ENCODE measurements at regions not wholly inside any gene's neighbourhood (a gene's known extent, or its start where the extent isn't known, plus 50 kb on each side); places are given as distances from the start of the nearest gene placed in this dataset.

DNA sequence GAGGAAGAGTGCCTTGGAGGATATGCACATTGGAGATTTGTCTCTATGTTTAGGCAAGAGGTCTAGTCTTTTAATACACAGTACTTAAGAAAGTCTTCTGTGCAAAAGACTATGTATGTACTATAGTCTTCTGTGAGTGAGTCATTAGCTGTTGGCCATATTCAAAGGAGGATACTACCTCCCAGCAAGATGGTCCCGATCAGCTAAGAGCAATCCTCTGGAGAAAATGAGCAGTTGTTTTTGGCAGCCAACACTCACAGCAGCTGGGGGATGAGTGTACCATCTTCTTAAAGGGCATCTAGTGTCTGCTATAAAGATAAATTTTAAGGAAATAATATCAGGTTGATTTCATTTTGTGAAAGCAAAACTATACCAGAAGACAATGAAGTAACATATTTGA lies 487.8 kb downstream of the KCTD12 start:
- H3K4me1 ChIP-seq (ENCODE audit: control insufficient read depth, extremely low read depth, insufficient read depth, low read length), result no peaks in the 10 kb centered on the region
- TF ChIP-seq POLR2A (IDR thresholded peaks at IDR 0.05; ENCODE audit: low read depth, low read length) (no peak), JUN (IDR thresholded peaks at IDR 0.05; ENCODE audit: borderline replicate concordance, insufficient read depth, insufficient read length, low read depth) (no peak), POLR2AphosphoS5 (IDR thresholded peaks at IDR 0.05; ENCODE audit: insufficient read depth, low read depth, low read length) (no peak), EZH2 (IDR thresholded peaks at IDR 0.05; ENCODE audit: borderline replicate concordance, low read depth, low read length, severe bottlenecking) (no peak), GATA2 (IDR thresholded peaks at IDR 0.05; ENCODE audit: insufficient read depth, insufficient read length, low read depth, low read length) (no peak)
- no peak overlapping the region for H2AFZ ChIP-seq (ENCODE audit: low read depth, low read length)
- no peak overlapping the region for H3K4me3 ChIP-seq (replicated peaks in 1 of 3; ENCODE audit: insufficient read depth in 1 of 3, low read depth in 1 of 3, low read length in 3 of 3)
- intact Hi-C loops (cut with micrococcal nuclease), result no loop called here
- H3K27ac ChIP-seq (ENCODE audit: insufficient read depth, low read depth, low read length), result no peak overlapping the region
- H3K36me3 ChIP-seq (ENCODE audit: control insufficient read depth in 2 of 2, extremely low read depth in 1 of 2, insufficient read depth in 2 of 2, low read length in 2 of 2), result no peaks in the 10 kb centered on the region
- H3K9me3 ChIP-seq (replicated peaks; ENCODE audit: control insufficient read depth, insufficient read depth, low read length), result no peaks in the 10 kb centered on the region
- no peaks in the 10 kb centered on the region for H3K79me2 ChIP-seq (ENCODE audit: control insufficient read depth, insufficient read depth, low read length)
- no peaks in the 10 kb centered on the region for H4K20me1 ChIP-seq (replicated peaks; ENCODE audit: control insufficient read depth, extremely low read depth, insufficient read depth, low read length)
- FAIRE-seq (no peak), DNase-seq (ENCODE audit: low read depth, low spot score) (no peak)
- no peaks in the 10 kb centered on the region for H3K9me1 ChIP-seq (replicated peaks; ENCODE audit: control insufficient read depth, extremely low read depth, insufficient read depth, low read length)
- BruUV-seq (replicated peaks), result no TSS peak
- ChIA-PET POLR2A (no interaction called here), CTCF (interaction anchor here (1.2 to 1.3 kb wide), 2 partner anchors 9 to 505 kb away, joined by 3 read pairs; no protein-coding TSS in a partner anchor)
- dilution Hi-C loops (cut with MboI; ENCODE audit: extremely low pct_ligation_motif_present, low sequenced_read_pairs), result no loop called here
- no peak overlapping the region for H3K4me2 ChIP-seq (ENCODE audit: insufficient read depth, low read length)
- H3K27me3 ChIP-seq (ENCODE audit: control insufficient read depth in 2 of 2, insufficient read depth in 2 of 2, low read length in 2 of 2), result no peaks in the 10 kb centered on the region
- H3K9ac ChIP-seq (replicated peaks; ENCODE audit: extremely low read depth, insufficient read depth, low read length), result no peak overlapping the region

DNA sequence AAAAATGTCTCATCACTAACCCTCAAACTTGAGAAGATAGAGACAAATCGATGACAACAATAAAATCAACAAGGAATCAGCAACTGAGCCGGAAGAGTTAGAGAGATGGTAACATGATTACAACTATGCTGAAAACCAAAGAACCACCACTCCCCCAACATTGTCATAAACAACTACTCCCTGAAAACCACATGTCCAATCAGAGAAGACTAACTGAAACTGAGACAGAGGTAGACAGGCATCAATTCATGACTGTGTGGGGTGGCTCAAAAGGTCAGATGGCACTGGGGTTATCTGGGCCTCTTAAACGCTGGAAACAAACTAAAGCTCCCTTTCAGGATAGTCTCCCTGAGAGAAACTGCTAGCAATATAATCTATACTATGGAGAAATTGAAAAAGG lies 488.8 kb downstream of the KCTD12 start:
- dilution Hi-C loops (cut with MboI; ENCODE audit: extremely low pct_ligation_motif_present, low sequenced_read_pairs) (no loop called here), intact Hi-C loops (cut with micrococcal nuclease) (no loop called here)
- Histone ChIP-seq H3K27ac (ENCODE audit: insufficient read depth, low read depth, low read length) (no peak overlapping the region), H3K9me1 (replicated peaks; ENCODE audit: control insufficient read depth, extremely low read depth, insufficient read depth, low read length) (no peaks in the 10 kb centered on the region), H3K36me3 (ENCODE audit: control insufficient read depth in 2 of 2, extremely low read depth in 1 of 2, insufficient read depth in 2 of 2, low read length in 2 of 2) (no peaks in the 10 kb centered on the region), H3K4me2 (ENCODE audit: insufficient read depth, low read length) (no peak overlapping the region), H2AFZ (ENCODE audit: low read depth, low read length) (no peak overlapping the region), H3K79me2 (ENCODE audit: control insufficient read depth, insufficient read depth, low read length) (no peaks in the 10 kb centered on the region), H3K9me3 (replicated peaks; ENCODE audit: control insufficient read depth, insufficient read depth, low read length) (no peaks in the 10 kb centered on the region), H4K20me1 (replicated peaks; ENCODE audit: control insufficient read depth, extremely low read depth, insufficient read depth, low read length) (no peaks in the 10 kb centered on the region), H3K9ac (replicated peaks; ENCODE audit: extremely low read depth, insufficient read depth, low read length) (no peak overlapping the region), H3K4me3 (replicated peaks in 1 of 3; ENCODE audit: insufficient read depth in 1 of 3, low read depth in 1 of 3, low read length in 3 of 3) (no peak overlapping the region), H3K27me3 (ENCODE audit: control insufficient read depth in 2 of 2, insufficient read depth in 2 of 2, low read length in 2 of 2) (no peaks in the 10 kb centered on the region), H3K4me1 (ENCODE audit: control insufficient read depth, extremely low read depth, insufficient read depth, low read length) (no peaks in the 10 kb centered on the region)
- BruUV-seq (replicated peaks), result no TSS peak
- DNase-seq (ENCODE audit: low read depth, low spot score) (no peak), FAIRE-seq (no peak)
- TF ChIP-seq FOS (IDR thresholded peaks at IDR 0.05; ENCODE audit: borderline replicate concordance, insufficient read depth, low read length), result no peak
- no peak for TF ChIP-seq POLR2AphosphoS5 (IDR thresholded peaks at IDR 0.05; ENCODE audit: insufficient read depth, low read depth, low read length)
- TF ChIP-seq, protein P1, sequence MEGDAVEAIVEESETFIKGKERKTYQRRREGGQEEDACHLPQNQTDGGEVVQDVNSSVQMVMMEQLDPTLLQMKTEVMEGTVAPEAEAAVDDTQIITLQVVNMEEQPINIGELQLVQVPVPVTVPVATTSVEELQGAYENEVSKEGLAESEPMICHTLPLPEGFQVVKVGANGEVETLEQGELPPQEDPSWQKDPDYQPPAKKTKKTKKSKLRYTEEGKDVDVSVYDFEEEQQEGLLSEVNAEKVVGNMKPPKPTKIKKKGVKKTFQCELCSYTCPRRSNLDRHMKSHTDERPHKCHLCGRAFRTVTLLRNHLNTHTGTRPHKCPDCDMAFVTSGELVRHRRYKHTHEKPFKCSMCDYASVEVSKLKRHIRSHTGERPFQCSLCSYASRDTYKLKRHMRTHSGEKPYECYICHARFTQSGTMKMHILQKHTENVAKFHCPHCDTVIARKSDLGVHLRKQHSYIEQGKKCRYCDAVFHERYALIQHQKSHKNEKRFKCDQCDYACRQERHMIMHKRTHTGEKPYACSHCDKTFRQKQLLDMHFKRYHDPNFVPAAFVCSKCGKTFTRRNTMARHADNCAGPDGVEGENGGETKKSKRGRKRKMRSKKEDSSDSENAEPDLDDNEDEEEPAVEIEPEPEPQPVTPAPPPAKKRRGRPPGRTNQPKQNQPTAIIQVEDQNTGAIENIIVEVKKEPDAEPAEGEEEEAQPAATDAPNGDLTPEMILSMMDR (IDR thresholded peaks at IDR 0.05; ENCODE audit: extremely low read depth in 1 of 2, insufficient read depth in 1 of 2, low read depth in 1 of 2, low read length in 2 of 2), result no peak
- TF ChIP-seq JUN (IDR thresholded peaks at IDR 0.05; ENCODE audit: borderline replicate concordance, insufficient read depth, insufficient read length, low read depth), result no peak
- TF ChIP-seq, protein P2, sequence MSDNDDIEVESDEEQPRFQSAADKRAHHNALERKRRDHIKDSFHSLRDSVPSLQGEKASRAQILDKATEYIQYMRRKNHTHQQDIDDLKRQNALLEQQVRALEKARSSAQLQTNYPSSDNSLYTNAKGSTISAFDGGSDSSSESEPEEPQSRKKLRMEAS (IDR thresholded peaks at IDR 0.05; ENCODE audit: insufficient read depth, insufficient read length), result no peak
- TF ChIP-seq POLR2A (IDR thresholded peaks at IDR 0.05; ENCODE audit: low read depth, low read length), result no peak
- TF ChIP-seq MYC (IDR thresholded peaks at IDR 0.05; ENCODE audit: low read depth, low read length), result no peak
- TF ChIP-seq GATA2 (IDR thresholded peaks at IDR 0.05; ENCODE audit: insufficient read depth, insufficient read length, low read depth, low read length), result no peak
- no peak for TF ChIP-seq EZH2 (IDR thresholded peaks at IDR 0.05; ENCODE audit: borderline replicate concordance, low read depth, low read length, severe bottlenecking)
- ChIA-PET CTCF (interaction anchor here (0.9 to 1.4 kb wide), 3 partner anchors 10 to 38 kb away, joined by 3 read pairs; no protein-coding TSS in a partner anchor), POLR2A (interaction anchor here (0.6 kb wide), 1 partner anchor 115 kb away, joined by 9 read pairs; no protein-coding TSS in a partner anchor)

Data from endothelial cell of umbilical vein (primary cell).